K562 (cell line): ENCODE measurements at regions not wholly inside any gene's neighbourhood (a gene's known extent, or its start where the extent isn't known, plus 50 kb on each side); places are given as distances from the start of the nearest gene placed in this dataset.

ENCODE experiments used
- ATAC-seq: fragments of 200-7000 bp; cut with Tn5 transposase; 3 replicates; pipeline ENCODE4 v1.9.1; 2020; ENCODE audit warnings: moderate library complexity
- BruUV-seq: library from RNA; stranded (reverse); fragments of 400-500 nt; replicated peaks from 2 replicates; lab custom pipeline; 2021; lab: Mats Ljungman, UMichigan
- CTCF ChIA-PET: fragments of 300-600 bp; formaldehyde crosslinking; extraction: SDS; loops from one replicate; lab custom pipeline; 2021; ENCODE audit warnings: low intra/inter-chr PET ratio; lab: Yijun Ruan, JAX
- POLR2A ChIA-PET: fragments of 300-600, 350-650 bp; sonication (Branson Sonifier 250); formaldehyde crosslinking; extraction: SDS; loops from one replicate; lab custom pipeline; 2021; ENCODE audit warnings: antibody characterized with exemption, inconsistent platforms; lab: Yijun Ruan, JAX
- DNase-seq, 4 experiments: peaks; one replicate each; pipeline versions ENCODE4 v3.0.0 to v3.0.0-alpha.2; 2011 to 2018; ENCODE audit warnings: low spot score in 3 of 4, mixed read lengths in 3 of 4; ENCODE audit errors: extremely low read depth in 1 of 4
- FAIRE-seq: peaks from 2 replicates; lab custom pipeline; 2011; peaks lifted over from hg19 to GRCh38; lab: Jason Lieb, UNC
- H2AFZ ChIP-seq: 2 replicates; pipeline ENCODE4 v1.6.0; 2011; ENCODE audit warnings: low read depth, low read length, control low read depth, inconsistent platforms
- H3K27ac ChIP-seq: fragments of 200-600 bp; 3 replicates; pipeline ENCODE4 v1.8.0; 2011; ENCODE audit warnings: low read depth, mild to moderate bottlenecking, control low read depth, inconsistent platforms, low read length, moderate library complexity, mixed read lengths; ENCODE audit errors: extremely low read depth
- H3K27me3 ChIP-seq, 2 experiments: fragments of 300-600 bp in 1 of 2; 2 replicates in 1 of 2; 3 replicates in 1 of 2; pipeline versions ENCODE4 v1.6.0 to v1.8.0; 2011; ENCODE audit warnings: inconsistent platforms in 2 of 2, low read length in 2 of 2, mild to moderate bottlenecking in 1 of 2, mixed read lengths in 1 of 2, moderate library complexity in 1 of 2; ENCODE audit not compliant: control insufficient read depth in 2 of 2, insufficient read depth in 2 of 2
- H3K36me3 ChIP-seq: fragments of 300-600 bp; 3 replicates; pipeline ENCODE4 v1.8.0; 2011; ENCODE audit warnings: mild to moderate bottlenecking, low read length, inconsistent platforms; ENCODE audit not compliant: control insufficient read depth, insufficient read depth
- H3K4me1 ChIP-seq, 2 experiments: fragments of 200-600 bp in 1 of 2; replicated peaks in 1 of 2; 2 replicates in 1 of 2; 3 replicates in 1 of 2; pipeline versions ENCODE4 v1.5.1 to v1.8.0; 2011; ENCODE audit warnings: inconsistent platforms in 2 of 2, low read length in 2 of 2, mild to moderate bottlenecking in 1 of 2, mixed read lengths in 1 of 2, moderate library complexity in 1 of 2; ENCODE audit not compliant: control insufficient read depth in 2 of 2, insufficient read depth in 2 of 2
- H3K4me2 ChIP-seq: 2 replicates; pipeline ENCODE4 v1.6.1; 2011; ENCODE audit warnings: low read length, control low read depth, inconsistent platforms, mixed read lengths; ENCODE audit not compliant: insufficient read depth
- H3K4me3 ChIP-seq: fragments of 200-600 bp; sonication (generic), shearing (Covaris generic); 2 replicates; pipeline ENCODE4 v1.5.1; 2016; ENCODE audit warnings: control low read depth, inconsistent platforms
- H3K79me2 ChIP-seq: fragments of 200-600 bp; 3 replicates; pipeline ENCODE4 v1.8.0; 2011; ENCODE audit warnings: low read length, inconsistent platforms; ENCODE audit not compliant: control insufficient read depth, insufficient read depth
- H3K9ac ChIP-seq, 2 experiments: 2 replicates each; pipeline versions ENCODE4 v1.6.0 to v1.6.1; 2011; ENCODE audit warnings: low read depth in 2 of 2, low read length in 2 of 2, control low read depth in 1 of 2, inconsistent platforms in 1 of 2, mild to moderate bottlenecking in 1 of 2, mixed read lengths in 1 of 2; ENCODE audit not compliant: insufficient read depth in 1 of 2
- H3K9me1 ChIP-seq: one replicate; pipeline ENCODE4 v1.6.0; 2011; ENCODE audit warnings: inconsistent platforms, mild to moderate bottlenecking, low read length, moderate library complexity; ENCODE audit not compliant: control insufficient read depth, insufficient read depth
- H3K9me3 ChIP-seq: replicated peaks from 2 replicates; pipeline ENCODE4 v1.5.1; 2011; ENCODE audit warnings: low read depth, low read length, inconsistent platforms; ENCODE audit not compliant: control insufficient read depth, insufficient read depth
- H4K20me1 ChIP-seq: replicated peaks from 2 replicates; pipeline ENCODE4 v1.6.1; 2011; ENCODE audit warnings: low read length, inconsistent platforms, mixed read lengths; ENCODE audit not compliant: control insufficient read depth, insufficient read depth
- ETV1 ChIP-seq: fragments of 450-650 bp; conservative IDR thresholded peaks from 2 replicates; pipeline ENCODE4 v1.6.1; 2016; ENCODE audit warnings: missing genetic modification characterization, control low read depth, low read depth, missing compliant biosample characterization
- HES1 ChIP-seq: fragments of 450-650 bp; IDR thresholded peaks from 2 replicates; pipeline ENCODE4 v1.6.1; 2016; ENCODE audit warnings: low read depth, mild to moderate bottlenecking, moderate library complexity
- IFI16 ChIP-seq: fragments of 250-450 bp; sonication (Bioruptor Pico); IDR thresholded peaks from 2 replicates; pipeline ENCODE4 v2.1.2; 2022; ENCODE audit warnings: mild to moderate bottlenecking, inconsistent platforms
- MTF1 ChIP-seq: fragments of 250-450 bp; sonication (Bioruptor Pico); IDR thresholded peaks from 2 replicates; pipeline ENCODE4 v1.9.0; 2021; ENCODE audit warnings: moderate library complexity, mild to moderate bottlenecking, inconsistent platforms, borderline replicate concordance
- SRSF9 ChIP-seq: fragments of 200-400 bp; formaldehyde crosslinking; IDR thresholded peaks from 2 replicates; pipeline ENCODE4 v1.6.1; 2017; ENCODE audit warnings: low read depth, low read length, borderline replicate concordance
- USF2 ChIP-seq: sonication (generic); formaldehyde crosslinking; IDR thresholded peaks from 2 replicates; pipeline ENCODE4 v1.5.0; 2020; ENCODE audit warnings: missing genetic modification reagents
- ZC3H11A ChIP-seq: IDR thresholded peaks from 2 replicates; pipeline ENCODE4 v1.6.1; 2012; ENCODE audit warnings: low read depth, low read length, improper control_type of control experiment
- ZNF280B ChIP-seq: fragments of 250-450 bp; sonication (Bioruptor Pico); IDR thresholded peaks from 2 replicates; pipeline ENCODE4 v1.5.1; 2021; ENCODE audit warnings: mild to moderate bottlenecking
- ZNF592 ChIP-seq: fragments of 450-650 bp; IDR thresholded peaks from 2 replicates; pipeline ENCODE4 v1.6.1; 2017; ENCODE audit warnings: antibody characterized with exemption, mild to moderate bottlenecking
- WGBS: fragments of 100-300 bp; shearing (Covaris generic); methylation state at CpG from one replicate; pipeline ENCODE4 v1.1.6; 2016; ENCODE audit warnings: low coverage, mixed read lengths; ENCODE audit not compliant: insufficient coverage; ENCODE audit errors: missing lambda C conversion rate; 5-methylcytosine and 5-hydroxymethylcytosine counted together
- in situ Hi-C: fragments of 300-500 bp; cut with MboI; formaldehyde crosslinking; loops from 4 replicates; pipeline ENCODE4 v1.15.0; 2018; ENCODE audit warnings: inconsistent platforms, mixed read lengths
- intact Hi-C: fragments of 100-400 bp; cut with micrococcal nuclease; formaldehyde crosslinking; loops from 2 replicates; pipeline ENCODE4 v1.14.2; 2022

GRCh38 chr18:37900326-37900725 is 334.7 kb upstream of the CELF4 start:
- Histone ChIP-seq H3K9ac (no peak overlapping the region), H3K4me1 (no peaks in the 10 kb centered on the region), H3K36me3 (no peaks in the 10 kb centered on the region), H3K4me2 (no peak overlapping the region), H4K20me1 (no peaks in the 10 kb centered on the region), H2AFZ (no peak overlapping the region), H3K9me1 (no peaks in the 10 kb centered on the region), H3K27ac (no peak overlapping the region), H3K79me2 (no peaks in the 10 kb centered on the region), H3K4me3 (no peak overlapping the region), H3K27me3 (no peaks in the 10 kb centered on the region), H3K9me3 (no peaks in the 10 kb centered on the region; the same call in 1 of the 2 replicates)
- POLR2A ChIA-PET: no interaction called here
- no TSS peak for BruUV-seq
- WGBS: 0% methylated on average over 2 of the region's 2 CpGs
- intact Hi-C loops (no loop called here), in situ Hi-C loops (no loop called here)
- DNase-seq (no peak), ATAC-seq (no peak), FAIRE-seq (no peak)
- CTCF ChIA-PET: no interaction called here
- no peak for TF ChIP-seq SRSF9
- no peak for TF ChIP-seq HES1
- no peak for TF ChIP-seq ZNF592
- TF ChIP-seq MTF1: no peak
- no peak for TF ChIP-seq ZC3H11A
- no peak for TF ChIP-seq IFI16 (CRISPR knock-in tag)
- no peak for TF ChIP-seq ZNF280B
- TF ChIP-seq ETV1 (tag): no peak
- TF ChIP-seq USF2 (CRISPR knock-in tag): no peak
